ENCODE measurements at regions not wholly inside any gene's neighbourhood (a gene's known extent, or its start where the extent isn't known, plus 50 kb on each side); places are given as distances from the start of the nearest gene placed in this dataset.
A peak's percentile ranks its signal among the peaks of the same experiment; 100 is the strongest.

GRCh38 chr18:55054021-55054990, 95.0 kb upstream of the CCDC68 start:
- ATAC-seq, result no peak
- TF ChIP-seq, protein P1, sequence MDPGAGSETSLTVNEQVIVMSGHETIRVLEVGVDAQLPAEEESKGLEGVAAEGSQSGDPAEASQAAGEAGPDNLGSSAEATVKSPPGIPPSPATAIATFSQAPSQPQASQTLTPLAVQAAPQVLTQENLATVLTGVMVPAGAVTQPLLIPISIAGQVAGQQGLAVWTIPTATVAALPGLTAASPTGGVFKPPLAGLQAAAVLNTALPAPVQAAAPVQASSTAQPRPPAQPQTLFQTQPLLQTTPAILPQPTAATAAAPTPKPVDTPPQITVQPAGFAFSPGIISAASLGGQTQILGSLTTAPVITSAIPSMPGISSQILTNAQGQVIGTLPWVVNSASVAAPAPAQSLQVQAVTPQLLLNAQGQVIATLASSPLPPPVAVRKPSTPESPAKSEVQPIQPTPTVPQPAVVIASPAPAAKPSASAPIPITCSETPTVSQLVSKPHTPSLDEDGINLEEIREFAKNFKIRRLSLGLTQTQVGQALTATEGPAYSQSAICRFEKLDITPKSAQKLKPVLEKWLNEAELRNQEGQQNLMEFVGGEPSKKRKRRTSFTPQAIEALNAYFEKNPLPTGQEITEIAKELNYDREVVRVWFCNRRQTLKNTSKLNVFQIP (CRISPR knock-in tag; IDR thresholded peaks at IDR 0.05; ENCODE audit: borderline replicate concordance, low read depth), result no peak
- TF ChIP-seq ZFP30 (CRISPR knock-in tag; IDR thresholded peaks at IDR 0.05) (no peak), ESRRG (CRISPR knock-in tag; IDR thresholded peaks at IDR 0.05) (no peak), ZNF565 (CRISPR knock-in tag; conservative IDR thresholded peaks at IDR 0.05; ENCODE audit: low read depth) (no peak)

DNA sequence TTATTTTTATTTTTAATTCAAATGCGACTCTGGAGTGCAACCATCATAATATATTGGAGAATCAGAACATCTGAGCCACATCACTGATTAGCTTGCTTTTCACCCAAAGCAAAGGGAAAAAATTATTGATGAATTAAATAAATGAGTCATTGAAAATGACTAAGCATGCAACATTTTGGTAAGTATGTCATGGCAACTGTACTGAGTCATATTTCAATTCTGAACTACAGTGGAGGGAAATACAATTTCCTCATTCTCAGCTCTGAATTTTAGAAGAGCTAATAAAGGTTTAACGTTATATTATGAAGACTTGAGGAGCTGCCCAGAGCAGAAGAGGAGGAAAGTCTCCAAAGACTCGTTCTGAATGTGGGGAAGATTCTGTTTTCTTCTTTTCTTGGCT, 89.6 kb upstream of the CCDC68 start:
- TF ChIP-seq TOX (CRISPR knock-in tag; IDR thresholded peaks at IDR 0.05; ENCODE audit: borderline replicate concordance), result peak; percentile 18; the same call in 1 of the 2 replicates
- no peak for TF ChIP-seq ZC3H10 (CRISPR knock-in tag; IDR thresholded peaks at IDR 0.05)
- peak; percentile 70 for ATAC-seq

GRCh38 chr18:55047546-55047945, 88.3 kb upstream of the CCDC68 start:
- ATAC-seq, result peak; percentile 59; the same call in 2 of the 3 replicates
- TF ChIP-seq PPARA (CRISPR knock-in tag; IDR thresholded peaks at IDR 0.05; ENCODE audit: borderline replicate concordance) (no peak), SNAI2 (CRISPR knock-in tag; IDR thresholded peaks at IDR 0.05) (no peak), TOX (CRISPR knock-in tag; IDR thresholded peaks at IDR 0.05; ENCODE audit: borderline replicate concordance) (no peak), BACH2 (CRISPR knock-in tag; IDR thresholded peaks at IDR 0.05; ENCODE audit: borderline replicate concordance) (no peak), ZNF8 (CRISPR knock-in tag; IDR thresholded peaks at IDR 0.05) (no peak), TCF4 (CRISPR knock-in tag; IDR thresholded peaks at IDR 0.05; ENCODE audit: borderline replicate concordance) (no peak), ZC3H10 (CRISPR knock-in tag; IDR thresholded peaks at IDR 0.05) (no peak), TSHZ2 (CRISPR knock-in tag; IDR thresholded peaks at IDR 0.05) (no peak), OSR1 (CRISPR knock-in tag; IDR thresholded peaks at IDR 0.05) (no peak), CREB5 (CRISPR knock-in tag; IDR thresholded peaks at IDR 0.05; ENCODE audit: low read depth) (no peak), CSDC2 (CRISPR knock-in tag; IDR thresholded peaks at IDR 0.05) (no peak), RARB (CRISPR knock-in tag; IDR thresholded peaks at IDR 0.05) (no peak)
- TF ChIP-seq, protein P2, sequence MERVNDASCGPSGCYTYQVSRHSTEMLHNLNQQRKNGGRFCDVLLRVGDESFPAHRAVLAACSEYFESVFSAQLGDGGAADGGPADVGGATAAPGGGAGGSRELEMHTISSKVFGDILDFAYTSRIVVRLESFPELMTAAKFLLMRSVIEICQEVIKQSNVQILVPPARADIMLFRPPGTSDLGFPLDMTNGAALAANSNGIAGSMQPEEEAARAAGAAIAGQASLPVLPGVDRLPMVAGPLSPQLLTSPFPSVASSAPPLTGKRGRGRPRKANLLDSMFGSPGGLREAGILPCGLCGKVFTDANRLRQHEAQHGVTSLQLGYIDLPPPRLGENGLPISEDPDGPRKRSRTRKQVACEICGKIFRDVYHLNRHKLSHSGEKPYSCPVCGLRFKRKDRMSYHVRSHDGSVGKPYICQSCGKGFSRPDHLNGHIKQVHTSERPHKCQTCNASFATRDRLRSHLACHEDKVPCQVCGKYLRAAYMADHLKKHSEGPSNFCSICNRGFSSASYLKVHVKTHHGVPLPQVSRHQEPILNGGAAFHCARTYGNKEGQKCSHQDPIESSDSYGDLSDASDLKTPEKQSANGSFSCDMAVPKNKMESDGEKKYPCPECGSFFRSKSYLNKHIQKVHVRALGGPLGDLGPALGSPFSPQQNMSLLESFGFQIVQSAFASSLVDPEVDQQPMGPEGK (CRISPR knock-in tag; IDR thresholded peaks at IDR 0.05; ENCODE audit: borderline replicate concordance), result no peak

GRCh38 chr18:55041366-55041765, 82.1 kb upstream of the CCDC68 start:
- no peak for ATAC-seq
- TF ChIP-seq CREB5 (CRISPR knock-in tag; IDR thresholded peaks at IDR 0.05; ENCODE audit: low read depth) (no peak), TSHZ2 (CRISPR knock-in tag; IDR thresholded peaks at IDR 0.05) (no peak), CSRNP3 (CRISPR knock-in tag; IDR thresholded peaks at IDR 0.05) (no peak), OSR1 (CRISPR knock-in tag; IDR thresholded peaks at IDR 0.05) (no peak), RARB (CRISPR knock-in tag; IDR thresholded peaks at IDR 0.05) (no peak)
